A549 (cell line): ENCODE measurements at regions not wholly inside any gene's neighbourhood (a gene's known extent, or its start where the extent isn't known, plus 50 kb on each side); places are given as distances from the start of the nearest gene placed in this dataset.
"Not testable (repeated sequence)": the region's sequence is repeated elsewhere in the genome, so short reads cannot be mapped to it uniquely, and the experiment has no call there.

Experiments used
- ATAC-seq, 2 experiments: fragments of 200-7000 bp in 1 of 2; fragments of >200 bp in 1 of 2; cut with Nextera tagmentation in 1 of 2; cut with Tn5 transposase in 1 of 2; 3 replicates each; pipeline versions ENCODE4 v1.8.0 to v1.9.1; 2018 to 2020; ENCODE audit warnings: mild to moderate bottlenecking in 1 of 2, moderate library complexity in 1 of 2
- CTCF ChIA-PET: fragments of 300-600 bp; sonication (Branson Sonifier 250); formaldehyde crosslinking; extraction: SDS; loops from one replicate; lab custom pipeline; 2021; ENCODE audit warnings: antibody characterized with exemption, inconsistent platforms; lab: Yijun Ruan, JAX
- POLR2A ChIA-PET: fragments of 350-600 bp; formaldehyde crosslinking; extraction: SDS; loops from one replicate; lab custom pipeline; 2021; ENCODE audit warnings: antibody characterized with exemption, inconsistent platforms; lab: Yijun Ruan, JAX
- DNase-seq, 2 experiments: peaks; one replicate each; pipeline versions ENCODE4 v3.0.0 to v3.0.0-alpha.2; 2011 to 2016; ENCODE audit warnings: low read depth in 1 of 2, low spot score in 1 of 2
- FAIRE-seq: peaks from 2 replicates; lab custom pipeline; 2011; peaks lifted over from hg19 to GRCh38; lab: Jason Lieb, UNC
- H3K27ac ChIP-seq, 2 experiments: fragments of >200 bp; sonication (Bioruptor Twin); formaldehyde crosslinking; 3 replicates each; pipeline ENCODE4 v1.5.1; 2016 to 2017
- H3K4me1 ChIP-seq: fragments of >200 bp; sonication (Bioruptor Twin); formaldehyde crosslinking; 3 replicates; pipeline ENCODE4 v1.6.1; 2016
- H3K4me2 ChIP-seq: fragments of >200 bp; sonication (Bioruptor Twin); formaldehyde crosslinking; 3 replicates; pipeline ENCODE4 v1.6.1; 2016
- H3K4me3 ChIP-seq: fragments of >200 bp; sonication (Bioruptor Twin); formaldehyde crosslinking; 3 replicates; pipeline ENCODE4 v1.5.1; 2016
- H3K9me3 ChIP-seq: fragments of >200 bp; sonication (Bioruptor Twin); formaldehyde crosslinking; 3 replicates; pipeline ENCODE4 v1.6.1; 2016
- CHD4 ChIP-seq: fragments of 200-600 bp; sonication (generic); IDR thresholded peaks from 2 replicates; pipeline ENCODE4 v1.6.1; 2016; ENCODE audit warnings: antibody characterized with exemption, mild to moderate bottlenecking, borderline replicate concordance
- ESRRA ChIP-seq: fragments of 150-350 bp; IDR thresholded peaks from 2 replicates; pipeline ENCODE4 v1.6.1; 2014; ENCODE audit warnings: mild to moderate bottlenecking, low read length, borderline replicate concordance
- HOXA7 ChIP-seq: fragments of 250-450 bp; sonication (Bioruptor Pico); IDR thresholded peaks from 2 replicates; pipeline ENCODE4 v1.5.0; 2020; ENCODE audit warnings: mild to moderate bottlenecking, moderate library complexity
- KDM5A ChIP-seq: fragments of 200-600 bp; sonication (generic); IDR thresholded peaks from 2 replicates; pipeline ENCODE4 v1.6.1; 2016; ENCODE audit warnings: antibody characterized with exemption, mild to moderate bottlenecking
- PHF8 ChIP-seq: fragments of 200-600 bp; sonication (generic); IDR thresholded peaks from 2 replicates; pipeline ENCODE4 v1.6.1; 2016; ENCODE audit warnings: low read depth, mild to moderate bottlenecking, antibody characterized with exemption, moderate library complexity, borderline replicate concordance
- RCOR1 ChIP-seq: fragments of 150-350 bp; IDR thresholded peaks from 2 replicates; pipeline ENCODE4 v1.6.1; 2014; ENCODE audit warnings: antibody characterized with exemption, low read length, low read depth
- RNF2 ChIP-seq: fragments of 200-600 bp; sonication (generic); IDR thresholded peaks from 2 replicates; pipeline ENCODE4 v1.6.1; 2016; ENCODE audit warnings: low read depth, mild to moderate bottlenecking, antibody characterized with exemption, moderate library complexity, borderline replicate concordance
- SMC3 ChIP-seq: fragments of >200 bp; sonication (Bioruptor Twin); formaldehyde crosslinking; IDR thresholded peaks from 3 replicates; pipeline ENCODE4 v1.6.1; 2018; ENCODE audit warnings: inconsistent platforms
- ZNF302 ChIP-seq: fragments of 250-450 bp; sonication (Bioruptor Pico); IDR thresholded peaks from 2 replicates; pipeline ENCODE4 v1.9.0; 2021; ENCODE audit warnings: inconsistent platforms, mild to moderate bottlenecking, moderate library complexity
- WGBS: methylation state at CpG from one replicate; pipeline ENCODE4 v1.1.6; 2017; ENCODE audit errors: missing lambda C conversion rate; 5-methylcytosine and 5-hydroxymethylcytosine counted together
- TF ChIP-seq, protein P1 (sequence below): fragments of 250-450 bp; sonication (Bioruptor Pico); IDR thresholded peaks from 2 replicates; pipeline ENCODE4 v1.5.0; 2020; ENCODE audit warnings: low read depth, mild to moderate bottlenecking, moderate library complexity

DNA sequence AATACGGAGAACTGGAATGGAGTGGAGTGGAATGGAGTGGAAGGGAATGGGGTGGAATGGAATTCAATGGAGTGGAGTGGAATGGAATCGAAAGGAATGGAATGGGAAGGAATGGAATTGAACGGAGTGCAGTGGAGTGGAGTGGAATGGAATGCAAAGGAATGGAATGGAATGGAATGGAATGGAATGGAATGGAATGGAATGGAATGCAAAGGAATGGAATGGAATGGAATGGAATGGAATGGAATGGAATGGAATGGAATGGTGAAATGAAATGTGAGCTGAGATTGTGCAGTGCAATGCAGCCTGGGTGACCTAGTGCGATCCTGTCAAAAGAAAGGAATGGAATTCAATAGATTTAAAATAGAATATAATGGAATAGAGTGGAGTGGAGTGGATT, 357.3 kb upstream of the WSB1 start:
- H3K4me3 ChIP-seq, H3K4me1 ChIP-seq, POLR2A ChIA-PET, FAIRE-seq, H3K4me2 ChIP-seq, H3K27ac ChIP-seq, CTCF ChIA-PET, DNase-seq: not testable (repeated sequence)
- WGBS: 35% methylated on average over 4 of the region's 4 CpGs
- peaks cover 36% of the 10 kb centered on the region for H3K9me3 ChIP-seq
- ATAC-seq: 0 out of 6 replicates have a peak, but pooled peaks of 1 of the 2 experiments have one; percentile 54

DNA sequence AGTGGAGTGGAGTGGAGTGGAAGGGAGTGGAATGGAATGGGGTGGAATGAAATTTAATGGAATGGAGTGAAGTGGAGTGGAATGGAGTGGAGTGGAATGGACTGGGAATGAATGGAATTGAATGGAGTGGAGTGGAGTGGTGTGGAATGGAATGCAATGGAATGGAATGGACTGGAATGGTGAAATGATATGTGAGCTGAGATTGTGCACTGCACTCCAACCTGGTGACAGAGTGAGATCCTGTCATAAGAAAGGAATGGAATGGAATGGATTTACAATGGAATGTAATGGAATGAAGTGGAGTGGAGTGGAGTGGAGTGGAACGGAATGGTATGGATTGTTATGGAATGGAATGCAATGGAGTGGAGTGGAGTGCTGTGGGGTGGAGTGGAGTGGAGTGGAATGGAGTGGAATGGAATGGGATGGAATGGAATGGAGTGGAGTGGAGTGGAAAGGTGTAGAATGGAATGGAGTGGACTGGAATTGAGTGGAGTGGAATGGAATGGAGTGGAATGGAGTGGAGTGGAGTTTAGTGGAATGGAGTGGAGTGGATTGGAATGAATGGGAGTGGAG, 356.1 kb upstream of the WSB1 start:
- H3K4me2 ChIP-seq, H3K4me3 ChIP-seq, FAIRE-seq, H3K27ac ChIP-seq, POLR2A ChIA-PET, DNase-seq, CTCF ChIA-PET, H3K4me1 ChIP-seq: not testable (repeated sequence)
- peaks cover 36% of the 10 kb centered on the region for H3K9me3 ChIP-seq
- peak; percentile 37 to 53; a peak in 4 of 6 replicates for ATAC-seq
- WGBS: 2% methylated on average over 1 of the region's 1 CpG

DNA sequence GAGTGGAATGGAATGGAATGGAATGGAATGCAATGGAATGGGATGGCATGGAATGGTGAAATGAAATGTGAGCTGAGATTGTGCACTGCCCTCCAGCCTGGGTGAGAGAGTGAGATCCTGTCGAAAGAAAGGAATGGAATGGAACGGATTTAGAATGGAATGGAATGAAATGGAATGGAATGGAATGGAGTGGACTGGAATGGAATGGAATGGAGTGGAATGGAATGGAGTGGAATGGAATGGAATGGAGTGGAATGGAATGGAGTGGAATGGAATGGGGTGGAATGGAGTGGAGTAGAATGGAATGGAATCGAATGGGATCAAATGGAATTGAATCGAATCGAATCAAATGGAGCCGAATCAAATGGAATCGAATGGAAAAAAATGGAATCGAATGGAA, 354.2 kb upstream of the WSB1 start:
- 24% methylated on average over 8 of the region's 8 CpGs for WGBS
- CTCF ChIA-PET, DNase-seq, ATAC-seq, H3K4me3 ChIP-seq, H3K4me1 ChIP-seq, H3K27ac ChIP-seq, POLR2A ChIA-PET, FAIRE-seq, H3K4me2 ChIP-seq: not testable (repeated sequence)
- H3K9me3 ChIP-seq: peaks cover 36% of the 10 kb centered on the region

DNA sequence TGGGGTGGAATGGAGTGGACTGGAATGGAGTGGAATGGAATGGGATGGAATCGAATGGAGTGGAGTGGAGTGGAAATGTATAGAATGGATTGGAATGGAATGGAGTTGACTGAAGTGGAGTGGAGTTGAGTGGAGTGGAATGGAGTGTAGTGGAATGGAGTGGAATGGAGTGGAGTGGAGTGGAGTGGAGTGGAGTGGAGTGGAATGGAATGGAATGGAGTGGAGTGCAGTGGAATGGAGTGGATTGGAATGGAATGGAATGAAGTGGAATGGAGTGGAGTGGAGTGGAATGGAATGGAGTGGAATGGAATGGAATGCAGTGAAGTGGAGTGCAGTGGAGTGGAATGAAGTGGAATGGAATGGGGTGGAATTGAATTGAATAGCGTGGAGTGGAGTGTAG, 353.3 kb upstream of the WSB1 start:
- H3K27ac ChIP-seq, FAIRE-seq, H3K4me1 ChIP-seq, CTCF ChIA-PET, H3K4me2 ChIP-seq, POLR2A ChIA-PET, DNase-seq, H3K4me3 ChIP-seq: not testable (repeated sequence)
- ATAC-seq: peak; percentile 32 to 71; a peak in 3 of 6 replicates
- H3K9me3 ChIP-seq: peaks cover 36% of the 10 kb centered on the region
- WGBS: 5% methylated on average over 2 of the region's 2 CpGs

DNA sequence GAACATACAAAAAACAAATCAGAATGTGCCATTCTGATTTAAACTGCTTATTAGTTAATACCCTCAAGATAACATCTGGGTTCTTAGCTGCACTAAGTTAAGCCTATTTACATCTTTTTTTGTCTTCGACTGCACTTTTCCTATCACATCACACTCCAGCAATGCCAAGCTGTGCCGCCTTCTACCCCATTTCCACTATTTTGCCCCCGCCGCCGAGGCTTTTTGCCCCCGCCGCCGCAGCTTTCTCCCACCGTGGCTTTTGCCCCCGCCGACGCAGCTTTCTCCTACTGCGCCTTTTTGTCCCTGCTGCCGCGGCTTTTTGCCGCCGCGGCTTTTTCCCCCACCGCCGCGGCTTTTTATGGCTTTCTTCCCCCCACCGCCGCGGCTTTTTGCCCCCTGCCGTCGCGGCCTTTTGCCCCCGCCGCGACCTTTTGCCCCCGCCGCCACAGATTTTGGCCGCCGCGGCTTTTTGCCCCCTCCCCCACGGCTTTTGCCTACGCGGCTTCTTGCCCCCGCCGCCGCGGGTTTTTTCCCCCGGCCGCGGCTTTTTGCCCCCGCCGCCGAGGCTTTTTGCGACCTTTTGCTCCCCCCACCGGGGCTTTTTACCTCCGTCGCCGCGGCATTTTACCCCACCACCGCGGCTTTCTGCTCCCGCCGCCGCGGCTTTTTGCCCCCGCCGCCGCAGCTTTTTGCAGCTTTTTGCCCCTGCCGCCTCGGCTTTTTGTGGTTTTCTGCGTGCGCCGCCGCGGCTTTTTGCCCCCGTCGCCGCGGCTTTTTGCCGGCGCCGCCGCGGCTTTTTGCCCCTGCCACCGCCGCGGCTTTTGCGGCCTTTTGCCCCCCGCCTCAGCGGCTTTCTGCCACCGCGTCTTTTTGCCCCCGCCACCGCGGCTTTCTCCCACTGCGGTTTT, 331.4 kb upstream of the WSB1 start:
- 84% methylated on average over 70 of the region's 91 CpGs for WGBS
- no peaks in the 10 kb centered on the region for H3K4me1 ChIP-seq
- ChIA-PET CTCF (no interaction called here), POLR2A (no interaction called here)
- TF ChIP-seq PHF8 (no peak), SMC3 (no peak), ESRRA (no peak), HOXA7 (CRISPR knock-in tag) (no peak), CHD4 (no peak)
- DNase-seq (no peak), FAIRE-seq (no peak), ATAC-seq (no peak)
- H3K4me3 ChIP-seq: no peak overlapping the region
- no peaks in the 10 kb centered on the region for H3K9me3 ChIP-seq
- no peak overlapping the region for H3K27ac ChIP-seq
- H3K4me2 ChIP-seq: no peak overlapping the region

GRCh38 chr17:26963163-26963503, 330.8 kb upstream of the WSB1 start:
- ATAC-seq (no peak), FAIRE-seq (no peak), DNase-seq (no peak)
- Histone ChIP-seq H3K4me2 (no peak overlapping the region), H3K27ac (no peak overlapping the region), H3K4me1 (no peaks in the 10 kb centered on the region), H3K4me3 (no peak overlapping the region), H3K9me3 (no peaks in the 10 kb centered on the region)
- TF ChIP-seq PHF8: no peak
- no peak for TF ChIP-seq HOXA7 (CRISPR knock-in tag)
- TF ChIP-seq RCOR1: no peak
- no peak for TF ChIP-seq KDM5A
- TF ChIP-seq, protein P1, sequence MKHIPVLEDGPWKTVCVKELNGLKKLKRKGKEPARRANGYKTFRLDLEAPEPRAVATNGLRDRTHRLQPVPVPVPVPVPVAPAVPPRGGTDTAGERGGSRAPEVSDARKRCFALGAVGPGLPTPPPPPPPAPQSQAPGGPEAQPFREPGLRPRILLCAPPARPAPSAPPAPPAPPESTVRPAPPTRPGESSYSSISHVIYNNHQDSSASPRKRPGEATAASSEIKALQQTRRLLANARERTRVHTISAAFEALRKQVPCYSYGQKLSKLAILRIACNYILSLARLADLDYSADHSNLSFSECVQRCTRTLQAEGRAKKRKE (CRISPR knock-in tag): no peak
- no peak for TF ChIP-seq RNF2
- TF ChIP-seq CHD4: no peak
- no peak for TF ChIP-seq ZNF302 (CRISPR knock-in tag)
- POLR2A ChIA-PET: no interaction called here
- 74% methylated on average over 26 of the region's 26 CpGs for WGBS
- CTCF ChIA-PET: no interaction called here

DNA sequence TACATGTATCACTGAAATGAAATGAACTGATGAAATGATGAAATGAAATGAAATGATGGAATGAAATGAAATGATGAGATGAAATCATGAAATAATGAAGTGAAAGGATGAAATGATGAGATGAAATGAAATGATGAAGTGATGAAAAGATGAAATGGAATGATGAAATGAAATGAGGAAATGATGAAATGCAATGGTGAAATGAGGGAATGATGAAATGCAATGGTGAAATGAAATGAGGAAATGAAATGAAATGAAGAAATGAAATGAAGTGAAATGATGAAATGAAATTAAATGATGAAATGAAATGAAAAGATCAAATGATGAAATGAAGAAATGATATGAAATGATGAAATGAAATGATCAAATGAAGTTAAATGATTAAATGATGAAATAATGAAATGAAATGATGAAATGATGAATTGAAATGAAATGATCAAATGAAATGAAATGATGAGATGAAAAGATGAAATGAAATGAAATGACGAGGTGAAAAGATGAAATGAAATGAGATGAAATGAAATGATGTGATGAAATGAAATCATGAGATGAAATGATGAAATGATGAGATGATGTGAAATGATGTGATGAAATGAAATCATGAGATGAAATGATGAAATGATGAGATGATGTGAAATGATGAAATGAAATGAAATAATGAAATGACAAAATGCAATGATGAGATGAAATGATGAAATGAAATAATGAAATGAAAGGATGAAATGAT, 327.9 kb upstream of the WSB1 start:
- DNase-seq, H3K4me2 ChIP-seq, FAIRE-seq, POLR2A ChIA-PET, H3K4me1 ChIP-seq, H3K9me3 ChIP-seq, H3K27ac ChIP-seq, H3K4me3 ChIP-seq, ATAC-seq, CTCF ChIA-PET: not testable (repeated sequence)
- WGBS: 0% methylated on average over 1 of the region's 1 CpG

- ATAC-seq, POLR2A ChIA-PET, H3K4me3 ChIP-seq, H3K9me3 ChIP-seq, H3K4me2 ChIP-seq, H3K4me1 ChIP-seq, DNase-seq, CTCF ChIA-PET, H3K27ac ChIP-seq, FAIRE-seq: not testable (repeated sequence)
- 5% methylated on average over 2 of the region's 2 CpGs for WGBS
These were observed 327.2 kb upstream of the WSB1 start for GRCh38 chr17:26966625-26967179.
